ENCODE measurements at regions not wholly inside any gene's neighbourhood (a gene's known extent, or its start where the extent isn't known, plus 50 kb on each side); places are given as distances from the start of the nearest gene placed in this dataset.
"Not testable (repeated sequence)": the region's sequence is repeated elsewhere in the genome, so short reads cannot be mapped to it uniquely, and the experiment has no call there.

DNA sequence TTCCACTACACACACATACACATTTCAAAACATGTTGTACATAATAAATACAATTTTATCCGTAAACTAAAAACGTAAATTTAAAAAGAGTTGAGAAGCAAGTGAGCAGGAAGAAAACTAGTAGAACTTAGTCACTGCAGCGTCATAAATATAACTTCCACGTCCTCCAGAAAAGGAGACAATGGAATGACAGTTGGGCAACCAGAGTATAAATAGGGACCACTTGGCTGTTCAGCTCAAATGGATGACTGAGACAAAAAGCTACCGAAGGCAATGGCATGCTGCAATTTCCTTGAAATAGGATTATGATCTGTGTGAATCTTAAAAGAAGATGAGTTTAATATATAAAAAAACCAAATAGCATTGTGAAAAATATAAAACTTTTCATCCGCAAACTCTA lies 438.5 kb upstream of the RGMB start:
- Histone ChIP-seq H3K27me3 (replicated peaks; ENCODE audit: insufficient read depth) (no peaks in the 10 kb centered on the region), H3K27ac (no peak overlapping the region), H3K36me3 (no peaks in the 10 kb centered on the region), H3K4me3 (no peak overlapping the region), H3K4me1 (replicated peaks) (no peaks in the 10 kb centered on the region), H3K9me3 (no peaks in the 10 kb centered on the region)
- 90% methylated on average over 6 of the region's 6 CpGs for WGBS
- intact Hi-C loops (cut with DNase I), result no loop called here
- DNase-seq (ENCODE audit: low spot score), result no peak
- TF ChIP-seq POLR2AphosphoS5 (IDR thresholded peaks at IDR 0.05) (no peak), POLR2A (IDR thresholded peaks at IDR 0.05) (no peak)
- TF ChIP-seq, protein P1, sequence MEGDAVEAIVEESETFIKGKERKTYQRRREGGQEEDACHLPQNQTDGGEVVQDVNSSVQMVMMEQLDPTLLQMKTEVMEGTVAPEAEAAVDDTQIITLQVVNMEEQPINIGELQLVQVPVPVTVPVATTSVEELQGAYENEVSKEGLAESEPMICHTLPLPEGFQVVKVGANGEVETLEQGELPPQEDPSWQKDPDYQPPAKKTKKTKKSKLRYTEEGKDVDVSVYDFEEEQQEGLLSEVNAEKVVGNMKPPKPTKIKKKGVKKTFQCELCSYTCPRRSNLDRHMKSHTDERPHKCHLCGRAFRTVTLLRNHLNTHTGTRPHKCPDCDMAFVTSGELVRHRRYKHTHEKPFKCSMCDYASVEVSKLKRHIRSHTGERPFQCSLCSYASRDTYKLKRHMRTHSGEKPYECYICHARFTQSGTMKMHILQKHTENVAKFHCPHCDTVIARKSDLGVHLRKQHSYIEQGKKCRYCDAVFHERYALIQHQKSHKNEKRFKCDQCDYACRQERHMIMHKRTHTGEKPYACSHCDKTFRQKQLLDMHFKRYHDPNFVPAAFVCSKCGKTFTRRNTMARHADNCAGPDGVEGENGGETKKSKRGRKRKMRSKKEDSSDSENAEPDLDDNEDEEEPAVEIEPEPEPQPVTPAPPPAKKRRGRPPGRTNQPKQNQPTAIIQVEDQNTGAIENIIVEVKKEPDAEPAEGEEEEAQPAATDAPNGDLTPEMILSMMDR (IDR thresholded peaks at IDR 0.05), result no peak

DNA sequence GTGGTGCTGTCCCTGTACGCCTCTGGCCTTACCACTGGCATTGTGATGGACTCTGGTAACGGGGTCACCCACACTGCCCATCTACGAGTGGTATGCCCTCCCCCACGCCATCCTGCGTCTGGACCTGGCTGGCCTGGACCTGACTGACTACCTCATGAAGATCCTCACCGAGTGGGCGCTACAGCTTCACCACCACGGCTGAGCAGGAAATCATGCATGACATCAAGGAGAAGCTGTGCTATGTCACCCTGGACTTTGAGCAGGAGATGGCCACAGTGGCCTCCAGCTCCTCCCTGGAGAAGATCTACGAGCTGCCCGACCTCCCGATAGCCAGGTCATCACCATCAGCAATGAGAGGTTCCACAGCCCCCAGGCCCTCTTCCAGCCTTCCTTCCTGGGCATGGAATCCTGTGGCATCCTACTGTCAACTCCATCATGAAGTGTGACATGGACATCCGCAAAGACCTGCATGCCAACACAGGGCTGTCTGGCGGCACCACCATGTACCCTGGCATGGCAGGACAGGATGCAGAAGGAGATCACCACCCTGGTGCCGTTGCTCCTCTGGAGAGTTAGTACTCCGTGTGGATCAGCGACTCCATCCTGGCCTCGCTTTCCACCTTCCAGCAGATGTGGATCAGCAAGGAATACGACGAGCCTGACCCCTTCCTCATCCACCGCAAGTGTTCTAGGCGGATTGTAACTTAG lies 434.2 kb upstream of the RGMB start:
- TF ChIP-seq, protein P1 (IDR thresholded peaks at IDR 0.05), result no peak
- no peak for TF ChIP-seq POLR2AphosphoS5 (IDR thresholded peaks at IDR 0.05)
- TF ChIP-seq POLR2A (IDR thresholded peaks at IDR 0.05), result no peak
- Histone ChIP-seq H3K4me3 (no peak overlapping the region), H3K9me3 (no peaks in the 10 kb centered on the region), H3K36me3 (no peaks in the 10 kb centered on the region), H3K4me1 (replicated peaks) (no peaks in the 10 kb centered on the region), H3K27me3 (replicated peaks; ENCODE audit: insufficient read depth) (no peaks in the 10 kb centered on the region), H3K27ac (no peak overlapping the region)
- intact Hi-C loops (cut with DNase I), result no loop called here
- 96% methylated on average over 21 of the region's 21 CpGs for WGBS
- DNase-seq (ENCODE audit: low spot score), result no peak

DNA sequence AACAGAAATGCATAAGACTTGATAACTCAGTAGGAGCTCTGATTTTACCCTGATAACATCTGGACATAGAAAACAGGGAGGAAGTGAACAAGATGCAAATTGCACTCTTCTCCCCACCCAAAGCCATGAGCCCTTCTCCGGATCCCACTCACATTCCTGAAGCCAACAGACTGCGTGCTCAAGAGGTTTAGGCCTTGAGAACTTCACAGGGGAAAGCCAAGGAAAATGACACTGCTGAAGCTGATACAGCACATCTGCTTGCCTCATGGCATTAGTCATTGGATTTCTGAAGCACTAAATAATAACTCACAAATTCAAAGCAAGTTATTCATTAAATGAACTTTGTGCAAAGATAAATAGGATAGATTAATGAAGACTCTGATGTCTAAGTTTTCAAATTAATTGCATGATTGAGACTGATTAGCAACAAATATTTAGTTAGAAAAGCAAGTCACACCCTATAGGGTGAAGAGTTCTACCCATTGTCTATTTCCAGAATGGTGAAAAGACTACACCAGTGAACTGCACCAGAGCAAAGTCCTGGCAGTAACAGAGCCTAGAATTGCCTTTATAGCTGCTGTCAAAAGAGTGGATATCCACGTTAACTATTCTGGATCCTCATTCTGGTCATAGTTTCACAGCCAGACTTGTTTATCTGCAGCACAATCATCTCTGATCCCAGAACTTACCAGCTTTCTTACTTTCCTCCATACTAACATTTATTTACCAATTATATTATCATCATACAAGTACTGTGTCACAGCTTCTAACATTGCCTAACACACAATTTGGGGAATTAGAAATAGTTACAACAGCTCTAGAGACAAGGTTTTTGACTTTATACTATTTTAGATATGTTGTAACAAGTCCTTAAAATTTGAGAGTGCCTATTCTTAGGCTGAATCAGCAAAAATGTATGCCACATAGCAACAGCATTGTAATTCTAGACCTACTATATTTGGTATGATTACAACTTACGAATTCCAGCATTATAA lies 432.1 kb upstream of the RGMB start:
- TF ChIP-seq POLR2A (IDR thresholded peaks at IDR 0.05) (no peak), POLR2AphosphoS5 (IDR thresholded peaks at IDR 0.05) (no peak)
- TF ChIP-seq, protein P1 (IDR thresholded peaks at IDR 0.05), result no peak
- intact Hi-C loops (cut with DNase I), result no loop called here
- Histone ChIP-seq H3K4me3 (no peak overlapping the region), H3K4me1 (replicated peaks) (no peaks in the 10 kb centered on the region), H3K27ac (no peak overlapping the region), H3K36me3 (no peaks in the 10 kb centered on the region), H3K27me3 (replicated peaks; ENCODE audit: insufficient read depth) (no peaks in the 10 kb centered on the region), H3K9me3 (no peaks in the 10 kb centered on the region)
- no peak for DNase-seq (ENCODE audit: low spot score)
- 61% methylated on average over 4 of the region's 4 CpGs for WGBS

DNA sequence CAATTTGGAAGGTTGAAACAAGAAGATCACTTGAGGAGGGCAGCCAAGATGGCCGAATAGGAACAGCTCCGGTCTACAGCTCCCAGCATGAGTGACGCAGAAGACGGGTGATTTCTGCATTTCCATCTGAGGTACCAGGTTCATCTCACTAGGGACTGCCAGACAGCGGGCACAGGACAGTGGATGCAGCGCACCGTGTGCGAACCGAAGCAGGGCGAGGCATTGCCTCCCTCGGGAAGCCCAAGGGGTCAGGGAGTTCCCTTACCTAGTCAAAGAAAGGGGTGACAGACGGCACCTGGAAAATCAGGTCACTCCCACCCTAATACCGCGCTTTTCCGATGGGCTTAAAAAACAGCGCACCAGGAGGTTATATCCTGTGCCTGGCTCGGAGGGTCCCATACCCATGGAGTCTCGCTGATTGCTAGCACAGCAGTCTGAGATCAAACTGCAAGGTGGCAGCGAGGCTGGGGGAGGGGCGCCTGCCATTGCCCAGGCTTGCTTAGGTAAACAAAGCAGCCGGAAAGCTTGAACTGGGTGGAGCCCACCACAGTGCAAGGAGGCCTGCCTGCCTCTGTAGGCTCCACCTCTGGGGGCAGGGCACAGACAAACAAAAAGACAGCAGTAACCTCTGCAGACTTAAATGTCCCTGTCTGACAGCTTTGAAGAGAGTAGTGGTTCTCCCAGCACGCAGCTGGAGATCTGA lies 430.4 kb upstream of the RGMB start:
- H3K4me1 ChIP-seq (replicated peaks); H3K9me3 ChIP-seq; H3K27ac ChIP-seq; H3K4me3 ChIP-seq; DNase-seq (ENCODE audit: low spot score); intact Hi-C loops (cut with DNase I); H3K36me3 ChIP-seq; H3K27me3 ChIP-seq (replicated peaks; ENCODE audit: insufficient read depth): not testable (repeated sequence)
- WGBS, result 88% methylated on average over 22 of the region's 22 CpGs
